Muscle of back (tissue), 3 donors: ENCODE measurements at regions not wholly inside any gene's neighbourhood (a gene's known extent, or its start where the extent isn't known, plus 50 kb on each side); places are given as distances from the start of the nearest gene placed in this dataset.
"Not testable (repeated sequence)": the region's sequence is repeated elsewhere in the genome, so short reads cannot be mapped to it uniquely, and the experiment has no call there.

ENCODE experiments used
- DNase-seq, 3 donors: peaks; one replicate each; pipeline versions ENCODE4 v3.0.0 to v3.0.0-alpha.2; 2013

DNA sequence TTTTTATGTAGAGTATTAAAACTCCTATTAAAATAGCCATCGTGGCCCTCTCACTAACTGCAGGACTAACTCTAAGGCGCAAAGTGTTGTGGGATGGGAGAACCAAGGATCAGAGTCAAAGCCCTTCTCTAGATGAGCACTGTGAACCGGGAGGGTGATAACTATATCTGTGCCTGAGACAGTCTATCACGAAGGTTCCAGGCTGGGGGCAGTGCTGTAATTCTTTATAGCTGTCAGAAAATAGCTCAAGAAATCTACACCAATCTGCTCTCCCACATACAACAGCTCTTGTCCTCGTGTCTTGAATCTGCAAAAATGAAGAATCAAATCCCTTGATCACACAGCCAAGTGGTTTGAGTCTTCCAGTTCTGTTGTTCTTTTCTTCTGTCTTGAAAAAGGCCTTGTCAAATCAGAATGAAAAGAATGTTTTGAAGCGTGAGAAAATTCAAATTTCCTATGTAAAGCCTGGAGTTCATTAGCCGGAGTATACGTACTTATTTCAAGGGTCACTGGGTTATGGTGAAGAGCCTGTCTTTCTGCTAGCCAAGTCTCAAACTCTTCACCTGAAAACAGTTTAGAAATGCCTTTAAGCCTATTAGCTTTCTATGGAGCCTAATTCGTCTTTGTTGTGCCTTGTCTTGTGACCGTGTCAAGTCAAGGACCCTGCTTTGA lies 185.3 kb upstream of the NECTIN3 start:
- no peak for DNase-seq

DNA sequence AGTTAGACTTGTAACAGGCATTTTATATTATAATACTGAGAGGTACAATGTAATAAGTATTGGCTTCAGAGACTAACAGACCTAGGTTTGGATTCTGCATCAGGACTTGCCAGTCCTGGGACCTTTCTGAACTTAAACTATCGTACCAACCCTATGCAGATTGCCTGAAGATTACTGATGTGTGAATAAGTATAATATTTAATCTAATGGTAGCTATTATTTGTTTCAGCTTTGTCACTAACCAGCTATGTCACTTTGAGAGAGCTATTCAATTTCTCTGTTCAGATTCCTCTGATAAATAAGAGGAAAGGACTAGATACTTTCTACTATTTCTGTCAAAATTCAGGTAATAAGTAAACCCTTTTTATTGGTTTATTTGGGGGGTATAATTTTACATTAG lies 184.4 kb upstream of the NECTIN3 start:
- DNase-seq: no peak

DNA sequence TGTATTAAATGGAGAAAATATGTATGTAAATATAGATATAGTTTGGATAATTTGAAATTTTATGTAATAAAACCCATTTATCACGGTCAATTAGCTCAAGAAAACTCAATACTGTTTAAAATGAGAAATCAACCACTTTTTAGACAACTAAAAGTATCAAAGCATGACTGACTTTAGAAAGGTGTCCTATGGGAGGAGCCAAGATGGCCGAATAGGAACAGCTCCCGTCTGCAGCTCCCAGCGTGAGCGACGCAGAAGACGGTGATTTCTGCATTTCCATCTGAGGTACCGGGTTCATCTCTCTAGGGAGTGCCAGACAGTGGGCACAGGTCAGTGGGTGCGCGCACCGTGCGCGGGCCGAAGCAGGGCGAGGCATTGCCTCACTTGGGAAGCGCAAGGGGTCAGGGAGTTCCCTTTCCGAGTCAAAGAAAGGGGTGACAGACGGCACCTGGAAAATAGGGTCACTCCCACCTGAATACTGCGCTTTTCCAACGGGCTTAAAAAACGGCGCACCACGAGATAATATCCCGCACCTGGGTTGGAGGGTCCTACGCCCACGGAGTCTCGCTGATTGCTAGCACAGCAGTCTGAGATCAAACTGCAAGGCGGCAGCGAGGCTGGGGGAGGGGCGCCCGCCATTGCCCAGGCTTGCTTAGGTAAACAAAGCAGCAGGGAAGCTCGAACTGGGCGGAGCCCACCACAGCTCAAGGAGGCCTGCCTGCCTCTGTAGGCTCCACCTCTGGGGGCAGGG lies 182.8 kb upstream of the NECTIN3 start:
- DNase-seq: not testable (repeated sequence)

DNA sequence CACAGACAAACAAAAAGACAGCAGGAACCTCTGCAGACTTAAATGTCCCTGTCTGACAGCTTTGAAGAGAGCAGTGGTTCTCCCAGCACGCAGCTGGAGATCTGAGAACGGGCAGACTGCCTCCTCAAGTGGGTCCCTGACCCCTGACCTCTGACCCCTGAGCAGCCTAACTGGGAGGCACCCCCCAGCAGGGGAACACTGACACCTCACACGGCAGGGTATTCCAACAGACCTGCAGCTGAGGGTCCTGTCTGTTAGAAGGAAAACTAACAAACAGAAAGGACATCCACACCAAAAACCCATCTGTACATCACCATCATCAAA lies 182.3 kb upstream of the NECTIN3 start:
- DNase-seq: not testable (repeated sequence)

DNA sequence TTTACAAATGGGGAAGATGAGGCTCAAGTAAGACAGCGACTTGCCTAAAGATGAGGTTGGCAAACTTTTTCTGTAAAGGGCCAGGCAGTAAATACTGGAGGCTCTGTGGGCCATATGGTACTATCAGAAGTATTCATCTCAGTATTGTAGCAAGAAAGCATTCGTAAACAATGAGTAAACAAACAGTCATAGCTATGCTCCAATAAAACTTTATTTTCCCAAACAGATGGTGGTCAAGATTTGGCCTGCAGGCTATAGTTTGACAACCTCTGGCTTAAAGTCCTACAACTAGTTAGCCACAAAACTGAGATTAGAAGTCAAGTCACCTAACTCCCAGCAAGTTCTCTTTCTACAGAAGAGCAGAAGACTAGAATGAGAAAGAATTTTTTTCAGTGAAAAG lies 177.0 kb upstream of the NECTIN3 start:
- DNase-seq: no peak

DNA sequence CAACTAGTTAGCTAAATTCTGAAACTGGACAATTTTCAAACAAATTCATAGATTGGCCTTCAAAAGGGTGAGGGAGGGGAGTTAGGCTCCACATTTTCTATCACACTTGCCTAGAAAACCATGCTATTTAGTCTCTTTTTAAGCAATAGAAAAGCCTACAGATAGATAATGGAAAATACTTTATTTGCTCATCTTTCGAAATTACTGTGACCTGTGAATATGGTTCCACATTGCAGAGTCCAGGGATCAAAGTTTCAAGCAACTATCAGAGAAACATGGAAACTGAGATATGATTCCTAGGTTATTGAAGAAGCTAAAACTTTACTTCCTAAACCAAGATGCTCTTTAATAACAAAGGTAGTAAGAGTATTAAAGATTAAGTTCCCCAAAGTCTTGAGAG lies 176.6 kb upstream of the NECTIN3 start:
- DNase-seq: no peak

DNA sequence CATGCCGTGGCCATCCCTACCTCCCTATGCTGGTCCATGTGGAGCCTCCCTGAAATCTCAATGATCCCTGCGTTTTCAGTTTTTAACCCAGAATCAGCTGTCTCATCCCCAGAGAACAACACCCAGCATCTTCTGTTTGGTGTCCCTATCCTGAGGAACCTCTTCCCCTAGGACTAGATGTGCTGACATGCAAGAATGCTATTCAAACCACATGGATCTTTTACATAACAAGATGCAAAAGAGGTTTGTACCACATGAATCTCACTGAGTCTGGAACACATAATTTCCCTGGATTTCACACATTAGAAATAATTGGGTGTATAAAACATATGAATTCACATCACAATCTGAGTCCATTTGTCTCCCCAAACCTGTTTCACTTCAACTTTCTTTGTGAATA lies 174.6 kb upstream of the NECTIN3 start:
- DNase-seq: no peak

DNA sequence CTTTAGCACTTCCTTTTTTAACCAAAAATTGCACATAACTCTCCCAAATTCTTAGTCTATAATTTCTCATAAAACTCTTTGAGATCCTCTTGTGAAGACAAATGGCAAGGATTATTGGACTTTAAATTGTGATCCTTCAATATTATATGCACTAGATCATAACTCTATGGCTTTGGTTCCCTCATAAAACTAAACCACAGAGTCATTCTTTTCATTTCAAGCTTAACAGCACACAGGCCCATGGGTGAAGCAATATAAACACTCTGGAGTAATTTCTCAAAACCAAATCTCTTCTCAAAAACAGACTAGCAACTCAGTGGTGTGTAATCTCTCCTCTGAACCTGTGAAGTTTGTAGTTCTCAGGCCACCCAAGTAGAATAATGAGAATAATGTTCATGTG lies 171.0 kb upstream of the NECTIN3 start:
- peak in 1 of 3 donors; percentile 20 for DNase-seq

DNA sequence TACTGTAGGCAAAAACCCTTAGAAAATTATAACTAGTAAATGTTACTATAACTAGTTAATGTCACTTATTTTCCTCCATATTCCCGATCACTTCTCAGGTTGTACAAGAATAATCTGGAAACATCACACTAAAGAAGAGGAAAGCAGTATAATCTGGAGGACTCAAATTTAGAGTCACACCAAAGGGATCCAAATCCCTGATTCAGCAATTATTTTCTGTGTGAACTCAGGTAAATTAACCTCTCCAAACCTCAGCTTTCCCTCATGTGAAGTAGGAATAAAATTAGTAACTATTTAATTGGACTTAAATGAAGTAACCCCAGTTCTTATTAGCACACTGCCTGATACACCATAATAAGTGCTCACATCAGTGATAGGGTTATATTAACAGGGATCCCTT lies 170.1 kb upstream of the NECTIN3 start:
- DNase-seq: no peak

DNA sequence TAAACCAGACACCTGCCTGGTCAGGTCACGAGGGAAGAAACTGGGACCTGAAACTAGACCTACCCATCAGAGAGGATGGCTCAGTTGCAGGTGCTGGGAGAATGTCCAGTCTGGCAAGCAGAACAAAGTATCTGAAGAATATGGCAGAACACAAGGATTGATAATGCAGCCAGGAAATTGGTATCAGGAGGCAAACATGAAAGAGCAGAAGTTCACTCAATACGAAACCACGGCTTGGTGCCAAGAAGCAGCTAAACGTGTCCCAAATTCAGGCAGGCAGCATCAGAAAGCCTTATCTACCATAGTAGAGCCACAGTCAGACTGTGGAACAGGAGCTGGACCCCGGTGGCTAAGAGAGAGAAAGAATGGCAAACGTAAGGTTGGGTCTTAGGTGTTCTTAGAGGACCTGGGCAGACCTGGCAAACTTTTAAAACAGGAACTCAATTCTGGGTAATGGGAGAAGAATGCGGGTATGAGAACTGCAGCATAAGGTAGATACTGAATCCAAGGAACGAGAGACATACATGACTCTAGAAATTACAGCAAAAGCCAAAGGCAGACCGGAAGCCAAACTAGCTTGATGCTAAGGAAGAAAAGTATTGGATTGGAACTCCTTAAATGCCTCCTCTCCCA lies 169.0 kb upstream of the NECTIN3 start:
- no peak for DNase-seq

DNA sequence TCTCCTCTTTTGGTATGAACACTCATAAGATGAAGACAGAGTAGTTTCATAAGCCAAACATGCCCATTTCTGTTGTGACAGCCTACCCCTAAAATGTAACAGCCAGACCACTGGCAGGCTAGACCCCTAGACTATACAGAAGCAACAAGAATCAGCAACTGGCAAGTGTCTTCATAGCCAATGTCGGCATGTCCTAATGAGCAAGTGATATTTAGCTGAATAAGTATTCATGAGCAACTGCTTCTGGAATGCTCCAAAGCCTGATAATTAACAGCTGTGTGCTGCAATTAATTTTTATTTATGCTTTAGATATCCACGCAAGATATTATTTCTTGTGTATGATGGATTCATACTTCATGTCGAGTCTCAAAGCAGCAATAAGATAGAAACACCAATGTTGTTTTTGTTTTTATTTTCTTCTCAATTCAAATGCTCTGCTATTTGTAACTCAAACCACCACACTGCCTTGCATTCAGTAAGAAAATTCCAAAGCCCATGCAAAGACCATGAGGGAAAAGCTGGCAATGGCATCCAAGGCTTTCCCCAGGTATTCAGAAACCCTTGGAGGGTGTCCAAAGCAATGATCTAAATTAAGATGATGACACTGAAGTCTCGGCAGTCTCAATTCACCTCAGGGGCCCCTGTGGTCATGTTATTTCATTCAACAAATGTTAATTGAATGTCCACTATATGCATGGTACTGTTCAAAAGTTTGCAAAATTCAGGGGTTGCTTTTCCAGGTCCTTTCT lies 167.7 kb upstream of the NECTIN3 start:
- peak; percentile 7 to 60 (median 36) for DNase-seq

DNA sequence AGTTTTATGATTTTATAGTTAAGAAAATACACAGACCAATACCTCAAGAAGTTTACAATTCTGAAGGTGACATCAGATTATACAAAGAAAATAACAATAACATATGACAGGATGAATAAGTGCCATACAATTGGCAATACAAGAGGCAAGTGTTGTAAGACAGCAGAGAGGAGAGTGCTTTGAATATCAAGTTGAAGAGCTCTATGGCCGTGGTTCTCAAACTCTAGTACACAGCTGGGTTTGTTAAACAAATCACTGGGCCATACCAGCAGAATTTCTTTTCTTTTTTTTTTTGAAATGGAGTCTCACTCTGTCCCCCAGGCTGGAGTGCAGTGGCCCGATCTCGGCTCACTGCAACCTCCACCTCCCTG lies 167.1 kb upstream of the NECTIN3 start:
- DNase-seq: no peak

DNA sequence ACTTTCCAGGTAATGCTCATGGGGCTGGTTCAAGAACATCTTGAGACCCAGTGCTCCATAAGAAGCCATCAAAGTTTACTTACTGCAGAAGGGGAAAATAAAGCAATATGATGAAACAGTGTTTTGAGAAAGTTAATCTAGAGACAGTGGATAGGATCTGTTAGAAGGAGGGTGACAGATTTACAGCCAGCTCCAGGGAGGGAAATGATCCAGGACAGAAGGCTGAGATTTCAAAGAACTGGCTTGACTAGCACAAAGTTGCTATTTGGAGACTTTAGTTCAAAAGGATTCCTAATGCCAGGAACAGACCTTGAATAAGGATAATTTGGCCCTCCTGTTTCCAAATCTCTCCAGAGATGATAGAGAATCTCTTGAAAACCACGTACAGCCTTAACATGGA lies 166.5 kb upstream of the NECTIN3 start:
- no peak for DNase-seq

DNA sequence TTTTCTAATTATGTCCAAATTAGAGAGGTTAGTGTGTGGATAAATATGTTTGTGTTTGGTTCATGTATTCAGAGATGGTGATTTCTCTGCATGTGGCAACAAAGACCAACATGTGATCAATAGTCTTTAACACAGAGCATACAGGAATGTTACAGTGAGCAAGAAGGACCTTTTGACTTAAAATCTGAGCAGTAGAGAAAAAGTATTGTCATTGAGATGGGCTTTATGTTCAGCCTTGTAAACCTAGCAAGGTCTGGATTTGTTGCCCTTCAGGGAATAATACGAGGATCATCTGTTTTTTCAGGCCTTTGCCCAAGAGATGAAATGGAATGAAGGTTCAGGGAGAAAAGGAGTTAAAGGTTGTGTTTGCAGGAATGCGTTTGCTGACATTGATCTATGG lies 161.8 kb upstream of the NECTIN3 start:
- no peak for DNase-seq

DNA sequence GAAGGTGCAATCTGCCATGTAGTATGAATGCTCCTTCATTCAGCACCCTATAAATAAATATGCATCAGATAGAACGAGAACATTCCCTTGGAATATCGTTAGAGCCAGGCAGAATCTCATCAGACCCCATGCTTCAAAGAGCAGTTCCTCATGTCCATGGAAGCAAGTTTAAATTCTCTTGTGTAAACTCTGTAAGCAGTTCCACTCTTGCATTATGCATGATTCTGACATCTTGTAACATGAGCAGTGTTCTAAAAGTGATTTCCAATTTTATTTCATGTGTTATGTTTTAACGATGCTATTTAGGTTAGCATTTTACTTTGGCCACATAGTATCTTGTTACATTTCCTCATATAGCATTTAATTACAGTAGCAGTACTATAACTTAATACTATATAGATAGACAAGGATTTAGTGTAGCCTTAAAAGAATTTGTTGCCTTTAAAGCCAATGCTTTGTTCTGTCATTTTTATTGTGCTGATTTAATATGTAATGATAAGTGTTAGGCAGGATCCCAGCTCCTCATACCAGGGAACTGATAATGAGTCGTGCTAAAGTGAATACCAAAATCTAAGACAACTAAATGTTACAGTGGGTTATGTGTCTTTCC lies 161.2 kb upstream of the NECTIN3 start:
- DNase-seq: no peak

DNA sequence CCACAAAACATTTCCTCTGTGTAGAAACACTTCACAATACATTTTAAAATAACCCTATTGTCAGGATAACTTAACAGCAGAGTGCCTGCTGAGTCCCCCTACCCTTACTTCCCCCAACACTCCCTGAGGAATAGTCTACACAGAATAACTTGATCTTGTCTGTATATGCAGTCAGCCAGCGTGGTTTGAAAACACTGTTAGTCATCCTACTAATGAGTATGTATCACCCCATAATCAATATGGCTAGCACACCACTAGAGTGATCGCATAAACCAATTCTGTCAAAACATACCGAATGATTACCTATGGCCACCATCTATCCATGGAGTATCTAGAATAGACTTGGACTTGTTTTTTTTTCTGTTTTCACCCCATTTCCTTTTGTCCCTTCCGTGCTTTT lies 152.7 kb upstream of the NECTIN3 start:
- DNase-seq: no peak

DNA sequence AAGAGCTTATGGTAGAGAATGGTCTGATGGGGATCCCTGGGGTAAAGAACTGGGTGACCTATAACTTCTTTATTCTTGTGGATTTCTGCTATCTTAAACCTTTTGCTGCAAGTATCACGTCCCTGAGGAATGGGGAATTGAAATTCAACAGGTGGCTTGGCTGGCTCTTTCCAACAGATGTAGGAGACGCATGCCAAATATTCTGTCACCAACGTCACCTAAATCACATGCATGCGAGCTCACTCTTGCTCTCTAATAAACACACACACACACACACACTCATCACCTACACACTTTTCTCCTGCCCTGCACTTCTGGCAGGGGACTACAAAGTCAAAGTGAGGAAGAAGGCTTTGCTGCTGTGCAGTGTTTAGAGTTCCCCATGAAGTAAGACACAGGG lies 145.8 kb upstream of the NECTIN3 start:
- DNase-seq: peak; percentile 59 to 69 (median 67)

DNA sequence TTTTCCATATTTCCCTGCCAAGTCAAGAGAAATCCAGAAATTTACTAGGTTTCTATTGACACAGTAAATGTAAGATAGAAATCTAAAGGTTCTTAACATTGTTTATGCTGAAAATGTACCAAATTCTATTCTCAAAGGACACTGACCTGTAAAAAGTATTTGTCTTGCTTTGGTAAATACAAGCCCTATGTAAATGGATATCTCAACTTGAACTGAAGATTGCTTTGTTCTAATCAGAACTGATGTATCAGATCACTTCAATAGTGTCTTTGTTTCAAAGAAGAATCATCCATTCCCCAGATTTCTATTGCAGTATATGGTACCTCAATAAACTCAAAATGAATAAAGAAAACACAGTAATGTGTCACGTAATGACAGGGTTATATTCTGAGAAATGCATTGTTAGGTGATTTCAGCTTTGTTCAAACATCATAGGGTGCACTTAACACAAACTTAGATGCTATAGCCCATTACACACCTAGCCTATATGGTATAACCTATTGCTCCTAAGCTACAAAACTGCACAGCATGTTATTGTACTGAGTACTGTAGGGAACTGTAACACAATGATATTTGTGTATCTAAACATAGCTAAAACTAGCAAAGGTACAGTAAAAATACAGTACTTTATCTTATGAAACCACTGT lies 143.5 kb upstream of the NECTIN3 start:
- DNase-seq: no peak

DNA sequence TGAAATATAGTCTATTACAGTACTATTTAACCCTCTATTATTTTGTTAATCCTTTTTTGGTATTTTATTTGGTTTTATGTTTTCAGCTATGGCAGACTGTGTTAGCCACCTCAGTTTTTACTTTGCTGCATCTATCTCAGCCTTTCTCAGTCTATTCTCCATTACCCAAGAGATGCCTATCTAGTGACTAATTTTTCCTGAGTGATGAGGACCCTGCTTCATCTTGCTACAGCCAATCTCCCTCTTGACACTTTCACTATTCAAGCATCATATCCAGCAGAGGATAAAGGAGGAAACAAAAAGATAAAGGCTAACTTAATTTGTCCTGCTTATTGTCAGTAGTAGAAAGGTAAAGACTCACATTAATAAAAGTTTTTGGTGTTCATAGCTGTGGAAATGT lies 141.8 kb upstream of the NECTIN3 start:
- DNase-seq: no peak

DNA sequence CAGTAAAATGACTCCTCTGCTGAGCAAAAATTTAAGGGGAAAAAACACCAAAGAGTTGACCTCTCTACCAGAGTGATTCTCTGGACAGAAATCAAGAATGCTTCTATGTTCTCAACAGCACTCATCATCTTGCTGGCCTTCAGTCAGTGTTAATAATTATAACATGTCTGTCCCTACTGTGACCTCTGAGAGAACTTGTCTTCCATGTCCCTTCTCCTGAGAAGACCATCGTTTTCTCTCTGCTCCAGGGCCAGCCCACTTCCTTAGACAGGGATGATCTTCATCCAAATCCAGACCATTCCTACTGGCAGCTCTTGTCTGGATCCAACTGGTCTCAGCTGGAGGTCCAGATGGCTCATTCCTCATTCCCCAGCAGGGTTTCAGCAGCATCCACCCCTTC lies 139.0 kb upstream of the NECTIN3 start:
- DNase-seq: peak; percentile 10 to 19 (median 19)

DNA sequence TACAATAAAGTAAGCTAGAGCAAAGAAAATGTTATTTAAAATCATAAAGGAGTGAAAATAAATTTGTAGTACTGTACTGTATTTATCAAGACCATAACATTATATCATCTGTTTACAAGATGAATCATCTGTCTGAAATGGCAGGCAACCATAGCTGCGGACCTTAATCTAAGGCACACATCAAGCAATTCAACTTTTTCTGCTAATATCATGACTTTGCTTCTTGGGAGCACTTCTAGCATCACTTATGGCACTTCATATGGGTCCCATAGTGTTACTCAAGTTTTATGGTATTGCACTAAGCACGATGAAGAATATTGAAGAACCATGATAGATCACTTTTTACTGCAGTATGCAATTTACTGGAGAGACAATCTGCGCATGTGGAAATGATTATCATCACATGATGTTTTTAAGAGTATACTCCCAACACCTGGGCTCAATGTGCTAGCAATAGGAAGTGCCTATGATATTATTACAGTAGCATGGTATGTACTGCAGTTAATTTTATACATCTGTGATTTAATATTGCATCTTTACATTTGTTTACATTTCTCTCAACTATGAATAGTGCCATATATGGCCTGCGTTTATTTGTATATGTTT lies 137.7 kb upstream of the NECTIN3 start:
- peak; percentile 34 to 53 (median 45) for DNase-seq
